ENCODE measurements at regions not wholly inside any gene's neighbourhood (a gene's known extent, or its start where the extent isn't known, plus 50 kb on each side); places are given as distances from the start of the nearest gene placed in this dataset.

- ATAC-seq (no peak), DNase-seq (ENCODE audit: low read depth, low spot score) (no peak)
- H3K4me1 ChIP-seq (ENCODE audit: control insufficient read depth in 1 of 2, insufficient read depth in 2 of 2, low read length in 2 of 2), result no peaks in the 10 kb centered on the region
- TF ChIP-seq EGR1 (IDR thresholded peaks at IDR 0.05; ENCODE audit: low read depth) (no peak), ZNF274 (IDR thresholded peaks at IDR 0.05; ENCODE audit: low read depth, low read length) (no peak), REST (IDR thresholded peaks at IDR 0.05; ENCODE audit: low read depth) (no peak), SIN3A (IDR thresholded peaks at IDR 0.05; ENCODE audit: low read depth) (no peak), EZH2 (IDR thresholded peaks at IDR 0.05) (no peak), FOSL1 (IDR thresholded peaks at IDR 0.05; ENCODE audit: low read depth) (no peak), EZH2phosphoT487 (IDR thresholded peaks at IDR 0.05; ENCODE audit: borderline replicate concordance) (no peak), MAX (IDR thresholded peaks at IDR 0.05) (no peak), ATF3 (IDR thresholded peaks at IDR 0.05) (no peak), CTCF (IDR thresholded peaks at IDR 0.05 in 2 of 3, conservative IDR thresholded peaks at IDR 0.05 in 1 of 3; ENCODE audit: borderline replicate concordance in 1 of 3, insufficient read depth in 1 of 3, low read depth in 2 of 3, low read length in 2 of 3) (no peak), RAD21 (IDR thresholded peaks at IDR 0.05; ENCODE audit: low read depth) (no peak), ZBTB33 (IDR thresholded peaks at IDR 0.05; ENCODE audit: extremely low read depth, insufficient replicate concordance, low read length) (no peak)
- peaks cover 0 to 4% of the 10 kb centered on the region in 2 experiments; a peak in 2 of 4 replicates for H3K9me3 ChIP-seq (ENCODE audit: control insufficient read depth in 1 of 2, insufficient read depth in 1 of 2, low read depth in 1 of 2, low read length in 2 of 2)
- H3K79me2 ChIP-seq (ENCODE audit: insufficient read depth, low read length), result no peaks in the 10 kb centered on the region
- no peak overlapping the region for H3K27ac ChIP-seq (ENCODE audit: low read depth, low read length)
- no peaks in the 10 kb centered on the region; the same call in 1 of the 2 replicates for H4K20me1 ChIP-seq (ENCODE audit: insufficient read depth)
- no peak overlapping the region for H3K4me2 ChIP-seq (ENCODE audit: low read length)
- H3K36me3 ChIP-seq (ENCODE audit: control insufficient read depth in 1 of 2, insufficient read depth in 2 of 2, low read length in 2 of 2), result no peaks in the 10 kb centered on the region
- intact Hi-C loops (cut with micrococcal nuclease), result no loop called here
- H3K9ac ChIP-seq (ENCODE audit: low read length), result no peak overlapping the region
- no TSS peak for BruUV-seq (replicated peaks)
- H3K9me2 ChIP-seq (ENCODE audit: insufficient read depth), result no peaks in the 10 kb centered on the region
- CTCF ChIA-PET, result no interaction called here
- RAD21 ChIA-PET (ENCODE audit: low non-redundant PET in 1 of 2, low total read pairs in 2 of 2, uncharacterized antibody in 2 of 2, unreplicated experiment in 2 of 2), result no interaction called here
- no peak overlapping the region for H3K4me3 ChIP-seq (replicated peaks in 1 of 2; ENCODE audit: low read depth in 1 of 2, low read length in 2 of 2)
- H3K27me3 ChIP-seq (ENCODE audit: insufficient read depth, low read length), result no peaks in the 10 kb centered on the region
- H2AFZ ChIP-seq (ENCODE audit: low read depth, low read length, poor library complexity, severe bottlenecking), result no peak overlapping the region
- POLR2A ChIA-PET, result no interaction called here
Measured at GRCh38 chr5:156219483-156220005, 107.4 kb upstream of the SGCD start.
